ENCODE measurements at regions not wholly inside any gene's neighbourhood (a gene's known extent, or its start where the extent isn't known, plus 50 kb on each side); places are given as distances from the start of the nearest gene placed in this dataset.
"Not testable (repeated sequence)": the region's sequence is repeated elsewhere in the genome, so short reads cannot be mapped to it uniquely, and the experiment has no call there.

DNA sequence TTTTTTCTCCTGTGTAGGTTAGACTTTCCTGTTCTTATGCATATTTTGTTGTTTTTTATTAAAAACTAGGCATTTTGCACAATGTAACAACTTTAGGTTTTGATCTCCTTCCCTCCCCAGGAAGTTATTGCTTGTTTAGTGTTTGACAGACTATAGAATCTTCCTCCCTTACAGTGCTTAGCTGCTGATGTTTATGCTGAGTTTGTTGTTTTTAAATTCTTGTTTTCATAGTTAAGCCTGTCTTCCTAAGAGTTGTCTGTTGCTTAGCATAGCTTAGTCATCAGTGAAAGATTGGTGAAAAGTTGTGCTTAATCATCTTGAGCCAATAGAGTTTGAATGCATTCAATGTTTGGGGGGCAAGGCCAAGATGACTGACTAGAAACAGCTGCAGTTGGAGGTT, 157.5 kb downstream of the NKX6-1 start:
- H3K4me1 Mint-ChIP-seq (ENCODE audit: low read depth), result no peaks in the 10 kb centered on the region
- no peaks in the 10 kb centered on the region for H3K36me3 Mint-ChIP-seq (ENCODE audit: low read depth)
- peaks cover 79% of the 10 kb centered on the region for H3K9me3 Mint-ChIP-seq
- H3K27ac Mint-ChIP-seq, result no peak overlapping the region
- intact Hi-C loops (cut with micrococcal nuclease), result no loop called here
- no peaks in the 10 kb centered on the region for H3K27me3 Mint-ChIP-seq
- H3K4me3 Mint-ChIP-seq, result no peak overlapping the region

DNA sequence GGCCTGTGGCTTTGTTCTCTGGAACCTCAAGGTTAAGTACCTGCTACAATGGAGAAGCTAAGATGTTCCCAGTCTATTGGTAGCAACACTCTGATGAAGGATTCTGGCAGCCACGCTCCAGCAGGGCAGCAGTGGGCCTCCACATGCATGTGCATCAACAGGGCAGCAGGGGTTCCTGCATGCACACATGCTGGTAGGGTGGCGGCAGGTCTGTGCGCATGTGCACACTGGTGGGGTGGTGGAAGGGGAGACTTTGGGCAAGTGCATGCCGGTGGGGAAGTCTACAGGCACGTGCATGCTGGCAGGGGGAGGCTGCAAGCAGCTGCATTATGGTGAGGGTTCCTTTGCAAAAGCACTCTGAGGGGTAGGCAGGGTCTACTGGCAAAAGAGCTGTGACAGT, 160.7 kb downstream of the NKX6-1 start:
- no peaks in the 10 kb centered on the region for H3K27me3 Mint-ChIP-seq
- no peaks in the 10 kb centered on the region for H3K4me1 Mint-ChIP-seq (ENCODE audit: low read depth)
- peaks cover 67% of the 10 kb centered on the region for H3K9me3 Mint-ChIP-seq
- intact Hi-C loops (cut with micrococcal nuclease), result no loop called here
- H3K4me3 Mint-ChIP-seq, result no peak overlapping the region
- no peak overlapping the region for H3K27ac Mint-ChIP-seq
- no peaks in the 10 kb centered on the region for H3K36me3 Mint-ChIP-seq (ENCODE audit: low read depth)

DNA sequence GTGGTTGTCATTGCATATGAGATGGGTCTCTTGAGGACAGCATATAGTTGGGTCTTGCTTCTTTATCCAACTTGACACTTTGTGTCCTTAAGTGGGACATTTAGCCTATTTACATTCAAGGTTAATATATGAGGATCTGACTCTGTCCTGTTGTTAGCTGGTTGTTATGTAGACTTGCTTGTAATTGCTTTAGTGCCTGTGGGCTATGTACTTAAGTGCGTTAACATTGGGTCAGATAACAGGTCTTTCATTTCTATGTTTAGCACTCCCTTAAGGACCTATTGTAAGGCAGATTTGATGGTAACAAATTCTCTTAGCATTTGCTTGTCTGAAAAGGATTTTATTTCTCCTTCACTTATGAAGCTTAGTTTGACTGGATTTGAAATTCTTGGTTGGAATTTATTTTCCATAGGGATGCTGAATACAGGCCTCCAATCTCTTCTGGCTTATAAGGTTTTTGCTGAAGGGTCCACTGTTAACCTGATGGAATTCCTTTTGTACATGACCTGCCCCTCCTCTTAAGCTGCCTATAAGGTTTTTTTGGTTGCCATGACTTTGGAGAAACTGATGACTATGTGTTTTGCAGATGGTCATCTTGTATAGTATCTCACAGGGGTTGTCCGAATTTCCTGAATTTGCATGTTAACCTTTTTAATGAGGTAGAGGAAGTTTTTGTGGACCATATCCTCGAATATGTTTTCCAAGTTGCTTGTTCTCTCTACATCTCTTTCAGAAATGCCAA, 162.0 kb downstream of the NKX6-1 start:
- Mint-ChIP-seq H3K9me3 (peaks cover 61% of the 10 kb centered on the region), H3K36me3 (ENCODE audit: low read depth) (no peaks in the 10 kb centered on the region), H3K27me3 (no peaks in the 10 kb centered on the region), H3K4me1 (ENCODE audit: low read depth) (no peaks in the 10 kb centered on the region), H3K27ac (no peak overlapping the region), H3K4me3 (no peak overlapping the region)
- intact Hi-C loops (cut with micrococcal nuclease), result no loop called here

DNA sequence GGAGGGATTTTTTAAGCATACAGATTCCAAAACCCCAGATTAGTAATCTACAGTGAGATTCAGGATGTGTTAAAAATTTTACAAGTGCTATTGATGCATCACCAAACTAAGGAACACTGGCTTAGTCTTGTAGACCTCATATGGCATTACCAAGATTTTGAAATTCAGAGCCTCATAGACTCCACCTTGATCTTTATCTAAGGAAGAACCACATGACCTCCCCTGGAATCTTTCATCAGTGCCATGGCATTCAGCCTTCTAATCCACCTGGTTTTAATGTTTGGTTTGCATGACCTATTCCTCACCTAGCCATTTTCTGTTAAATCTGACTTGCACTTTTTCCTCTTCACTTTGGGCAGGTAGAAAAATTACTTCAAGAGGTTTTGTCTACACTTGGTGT, 171.6 kb downstream of the NKX6-1 start:
- H3K27ac Mint-ChIP-seq, result no peak overlapping the region
- intact Hi-C loops (cut with micrococcal nuclease), result no loop called here
- no peaks in the 10 kb centered on the region for H3K36me3 Mint-ChIP-seq (ENCODE audit: low read depth)
- H3K9me3 Mint-ChIP-seq, result no peaks in the 10 kb centered on the region
- no peak overlapping the region for H3K4me3 Mint-ChIP-seq
- H3K27me3 Mint-ChIP-seq, result no peaks in the 10 kb centered on the region
- H3K4me1 Mint-ChIP-seq (ENCODE audit: low read depth), result no peaks in the 10 kb centered on the region

DNA sequence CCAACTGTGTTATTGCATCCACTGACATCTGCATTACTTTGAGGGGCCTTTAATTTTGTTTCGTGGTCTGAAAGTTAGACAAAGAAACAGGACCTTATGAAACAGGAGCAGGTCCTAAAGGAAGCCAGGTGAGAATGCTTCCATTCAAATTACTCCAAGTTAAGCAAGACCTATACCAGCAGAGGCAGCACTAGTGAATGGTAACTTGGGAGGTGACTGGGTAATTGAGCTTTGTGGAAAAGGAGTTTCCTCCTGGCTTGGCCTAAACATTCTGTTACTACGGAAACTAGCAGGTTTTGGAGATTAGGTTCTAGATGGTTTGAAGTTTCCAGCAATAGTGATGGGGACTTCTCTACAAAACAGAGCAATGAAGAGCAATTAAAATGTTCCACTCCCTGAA, 173.5 kb downstream of the NKX6-1 start:
- Mint-ChIP-seq H3K36me3 (ENCODE audit: low read depth) (no peaks in the 10 kb centered on the region), H3K9me3 (no peaks in the 10 kb centered on the region), H3K4me1 (ENCODE audit: low read depth) (no peaks in the 10 kb centered on the region), H3K27ac (no peak overlapping the region), H3K27me3 (no peaks in the 10 kb centered on the region), H3K4me3 (no peak overlapping the region)
- intact Hi-C loops (cut with micrococcal nuclease), result no loop called here

DNA sequence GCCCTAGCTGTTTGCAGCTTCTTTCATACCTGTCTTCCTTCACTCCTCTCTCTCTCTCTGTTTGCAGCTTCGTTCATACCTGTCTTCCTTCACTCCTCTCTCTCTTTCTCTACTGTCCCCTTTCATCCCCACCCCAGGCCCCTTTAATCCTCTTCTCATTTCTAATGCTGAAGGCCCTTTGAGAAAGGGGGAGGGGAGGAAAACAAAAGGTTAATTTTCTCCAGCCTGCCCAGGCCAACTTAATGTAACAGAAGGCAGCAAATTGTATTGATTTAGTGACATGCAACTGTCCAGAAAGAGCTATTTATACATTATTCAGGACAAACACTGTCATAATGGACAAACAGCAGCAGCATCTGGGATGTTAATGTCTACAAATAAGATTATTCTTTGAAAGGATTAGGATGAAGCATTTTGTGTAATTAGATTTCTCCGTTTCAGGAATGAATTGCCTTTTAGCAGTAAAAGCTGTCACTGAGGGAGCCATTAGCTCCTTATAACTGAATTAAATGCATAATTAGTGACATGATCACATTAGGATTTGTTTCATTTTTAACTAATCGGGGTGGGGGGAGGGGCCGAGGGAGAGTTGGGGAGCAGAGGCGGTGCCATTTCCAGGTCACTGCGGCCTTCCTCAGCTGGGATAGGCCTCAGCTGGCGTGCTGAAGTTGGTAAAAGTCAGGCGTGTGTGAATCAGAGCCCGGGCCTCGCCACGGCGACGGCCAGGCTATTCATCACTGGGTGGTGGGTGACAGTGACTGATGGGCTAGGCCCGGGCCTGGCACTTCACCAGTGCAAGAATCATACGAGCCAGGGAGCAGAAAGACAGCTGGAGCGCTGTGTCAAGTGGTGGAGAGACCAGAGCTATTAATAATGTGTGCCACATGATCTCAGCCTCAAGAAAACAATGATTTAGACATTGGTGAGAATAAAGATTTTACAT, 174.5 kb downstream of the NKX6-1 start:
- Mint-ChIP-seq H3K36me3 (ENCODE audit: low read depth) (no peaks in the 10 kb centered on the region), H3K9me3 (no peaks in the 10 kb centered on the region)

DNA sequence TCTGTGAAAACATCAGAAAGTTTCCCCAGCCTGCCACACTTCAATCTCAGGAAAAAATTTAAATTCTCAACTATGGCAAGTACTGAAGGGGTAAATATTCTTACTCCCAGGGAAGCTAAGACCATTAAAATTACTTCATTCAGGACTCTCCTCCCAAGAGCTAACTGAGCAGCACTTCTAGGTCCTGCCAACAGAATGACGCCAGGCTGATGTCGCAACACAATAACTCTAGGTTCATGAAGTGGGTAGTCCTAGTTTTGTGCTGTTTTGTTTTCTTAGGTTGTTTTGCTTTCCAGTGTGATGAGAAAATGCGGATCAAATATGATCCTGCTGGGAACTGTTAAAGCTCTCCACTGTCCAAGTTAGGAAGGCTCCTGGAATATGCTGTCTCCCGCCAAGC, 180.0 kb downstream of the NKX6-1 start:
- Mint-ChIP-seq H3K9me3 (no peaks in the 10 kb centered on the region), H3K36me3 (ENCODE audit: low read depth) (no peaks in the 10 kb centered on the region), H3K4me1 (ENCODE audit: low read depth) (no peaks in the 10 kb centered on the region), H3K27me3 (no peaks in the 10 kb centered on the region), H3K4me3 (no peak overlapping the region), H3K27ac (no peak overlapping the region)
- intact Hi-C loops (cut with micrococcal nuclease), result no loop called here

More for the DNA sequence above, 174.5 kb downstream of the NKX6-1 start:
- Mint-ChIP-seq H3K4me3 (no peak overlapping the region), H3K27me3 (no peaks in the 10 kb centered on the region), H3K27ac (no peak overlapping the region), H3K4me1 (ENCODE audit: low read depth) (no peaks in the 10 kb centered on the region)
- intact Hi-C loops (cut with micrococcal nuclease), result no loop called here

DNA sequence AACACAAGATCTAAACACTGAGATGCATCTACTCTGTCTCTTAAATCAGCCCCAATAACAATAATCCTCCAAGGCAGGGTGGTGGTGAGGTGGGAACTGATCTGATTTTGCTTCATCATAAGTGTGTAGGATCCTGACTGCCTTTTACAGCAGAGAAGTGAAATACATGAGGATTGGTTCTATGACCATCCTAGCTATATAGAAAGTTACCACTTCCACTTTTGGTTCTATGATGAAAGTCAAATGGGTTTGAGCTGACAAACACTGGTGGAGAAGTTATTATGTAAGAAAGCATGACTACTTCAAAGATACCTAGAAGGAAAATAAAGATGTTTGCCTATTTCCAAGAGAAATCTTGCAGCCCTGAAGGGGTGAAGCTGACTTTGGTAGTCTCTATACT, 181.6 kb downstream of the NKX6-1 start:
- no peak overlapping the region for H3K27ac Mint-ChIP-seq
- no peaks in the 10 kb centered on the region for H3K27me3 Mint-ChIP-seq
- H3K4me1 Mint-ChIP-seq (ENCODE audit: low read depth), result no peaks in the 10 kb centered on the region
- no peak overlapping the region for H3K4me3 Mint-ChIP-seq
- intact Hi-C loops (cut with micrococcal nuclease), result no loop called here
- no peaks in the 10 kb centered on the region for H3K36me3 Mint-ChIP-seq (ENCODE audit: low read depth)
- H3K9me3 Mint-ChIP-seq, result no peaks in the 10 kb centered on the region

DNA sequence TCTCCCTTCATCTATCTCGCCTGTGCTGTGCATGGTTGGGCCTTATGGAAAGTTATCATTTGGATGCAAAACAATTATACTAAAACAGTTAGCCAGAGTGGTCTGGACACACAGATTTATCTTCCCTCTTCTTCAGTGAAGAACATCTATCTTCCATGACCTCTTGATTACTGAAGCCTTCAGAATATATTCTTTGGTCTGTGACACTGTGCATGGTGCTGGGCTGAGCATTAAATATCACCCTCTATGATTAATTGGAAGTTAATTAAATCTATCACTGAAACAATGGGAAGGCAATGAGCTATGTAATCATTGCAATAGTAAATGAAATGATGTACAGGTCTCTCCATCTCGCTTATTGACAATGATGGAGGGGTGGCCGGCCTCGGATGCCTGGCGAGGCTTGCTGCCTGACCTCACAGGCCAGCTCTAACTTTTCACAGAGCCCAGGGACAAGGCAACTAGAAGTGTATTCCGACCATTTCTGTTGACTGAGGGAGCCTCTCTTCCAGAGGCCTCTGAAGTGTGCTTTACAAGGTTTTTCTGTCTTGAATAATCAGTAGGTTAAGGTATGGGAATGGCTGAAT, 186.6 kb downstream of the NKX6-1 start:
- Mint-ChIP-seq H3K27me3 (no peaks in the 10 kb centered on the region), H3K36me3 (ENCODE audit: low read depth) (no peaks in the 10 kb centered on the region), H3K27ac (no peak overlapping the region), H3K9me3 (no peaks in the 10 kb centered on the region), H3K4me1 (ENCODE audit: low read depth) (no peaks in the 10 kb centered on the region), H3K4me3 (no peak overlapping the region)
- intact Hi-C loops (cut with micrococcal nuclease), result no loop called here

DNA sequence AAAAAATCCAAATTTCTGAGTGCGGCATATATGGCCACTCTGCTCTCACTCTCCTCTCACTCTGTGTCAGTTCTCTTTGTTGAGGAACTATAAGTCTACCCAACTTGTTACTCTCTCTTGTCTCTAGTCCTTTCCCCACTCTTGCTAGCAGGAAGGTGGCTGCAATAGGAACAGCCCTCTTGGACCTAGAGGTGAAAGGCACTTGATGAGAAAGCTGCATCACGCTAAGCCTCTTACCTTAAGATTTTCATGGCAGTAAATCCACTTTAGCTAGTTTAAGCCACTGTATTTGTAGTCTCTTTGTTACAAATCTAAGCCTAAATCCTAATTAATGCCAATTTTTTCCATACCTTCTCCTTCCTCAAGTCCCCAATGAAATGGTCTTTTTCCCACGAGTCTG, 189.9 kb downstream of the NKX6-1 start:
- intact Hi-C loops (cut with micrococcal nuclease), result no loop called here
- no peaks in the 10 kb centered on the region for H3K9me3 Mint-ChIP-seq
- no peak overlapping the region for H3K27ac Mint-ChIP-seq
- H3K4me3 Mint-ChIP-seq, result no peak overlapping the region
- no peaks in the 10 kb centered on the region for H3K36me3 Mint-ChIP-seq (ENCODE audit: low read depth)
- H3K4me1 Mint-ChIP-seq (ENCODE audit: low read depth), result no peaks in the 10 kb centered on the region
- no peaks in the 10 kb centered on the region for H3K27me3 Mint-ChIP-seq

DNA sequence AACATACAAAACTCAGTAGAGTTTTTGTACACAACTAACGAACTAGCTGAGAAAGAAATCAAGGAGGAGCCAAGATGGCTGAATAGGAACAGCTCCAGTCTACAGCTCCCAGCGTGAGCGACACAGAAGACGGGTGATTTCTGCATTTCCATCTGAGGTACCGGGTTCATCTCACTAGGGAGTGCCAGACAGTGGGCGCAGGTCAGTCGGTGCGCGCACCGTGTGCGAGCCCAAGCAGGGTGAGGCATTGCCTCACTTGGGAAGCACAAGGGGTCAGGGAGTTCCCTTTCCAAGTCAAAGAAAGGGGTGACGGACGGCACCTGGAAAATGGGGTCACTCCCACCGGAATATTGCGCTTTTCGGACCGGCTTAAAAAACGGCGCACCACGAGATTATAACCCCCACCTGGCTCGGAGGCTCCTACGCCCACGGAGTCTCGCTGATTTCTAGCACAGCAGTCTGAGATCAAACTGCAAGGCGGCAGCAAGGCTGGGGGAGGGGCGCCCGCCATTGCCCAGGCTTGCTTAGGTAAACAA, 200.3 kb downstream of the NKX6-1 start:
- peaks cover 34% of the 10 kb centered on the region for H3K9me3 Mint-ChIP-seq
- H3K36me3 Mint-ChIP-seq (ENCODE audit: low read depth); intact Hi-C loops (cut with micrococcal nuclease); H3K27me3 Mint-ChIP-seq; H3K4me1 Mint-ChIP-seq (ENCODE audit: low read depth); H3K27ac Mint-ChIP-seq; H3K4me3 Mint-ChIP-seq: not testable (repeated sequence)

DNA sequence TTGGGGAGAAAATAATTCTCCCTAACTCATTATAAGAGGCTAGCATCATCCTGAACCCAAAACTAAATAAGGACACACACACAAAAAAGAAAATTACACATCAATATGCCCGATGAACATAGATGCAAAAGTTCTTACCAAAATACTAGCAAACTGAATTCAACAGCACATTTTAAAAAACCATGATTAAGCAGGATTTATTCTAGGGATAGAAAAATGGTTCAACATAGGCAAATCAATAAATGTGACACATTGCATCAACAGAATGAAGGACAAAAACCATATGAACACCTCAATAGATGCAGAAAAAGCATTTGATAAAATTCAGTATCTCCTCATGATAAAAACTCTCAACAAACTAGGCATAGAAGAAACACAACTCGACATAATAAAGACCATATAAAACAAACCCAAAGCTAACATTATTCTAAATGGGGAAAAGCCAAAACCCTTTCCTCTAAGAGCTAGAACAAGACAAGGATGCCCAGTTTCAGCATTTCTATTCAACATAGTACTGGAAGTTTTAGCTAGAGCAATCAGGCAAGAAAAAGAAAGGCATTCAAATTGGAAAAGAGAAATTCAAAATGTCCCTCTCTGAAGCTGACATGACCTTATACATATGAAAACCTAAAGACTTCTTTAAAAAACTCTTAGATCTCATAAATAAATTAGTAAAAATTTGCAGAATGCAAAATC, 200.9 kb downstream of the NKX6-1 start:
- intact Hi-C loops (cut with micrococcal nuclease), result no loop called here
- Mint-ChIP-seq H3K4me3 (no peak overlapping the region), H3K9me3 (peaks cover 34% of the 10 kb centered on the region), H3K27me3 (no peaks in the 10 kb centered on the region), H3K4me1 (ENCODE audit: low read depth) (no peaks in the 10 kb centered on the region), H3K27ac (no peak overlapping the region), H3K36me3 (ENCODE audit: low read depth) (no peaks in the 10 kb centered on the region)

DNA sequence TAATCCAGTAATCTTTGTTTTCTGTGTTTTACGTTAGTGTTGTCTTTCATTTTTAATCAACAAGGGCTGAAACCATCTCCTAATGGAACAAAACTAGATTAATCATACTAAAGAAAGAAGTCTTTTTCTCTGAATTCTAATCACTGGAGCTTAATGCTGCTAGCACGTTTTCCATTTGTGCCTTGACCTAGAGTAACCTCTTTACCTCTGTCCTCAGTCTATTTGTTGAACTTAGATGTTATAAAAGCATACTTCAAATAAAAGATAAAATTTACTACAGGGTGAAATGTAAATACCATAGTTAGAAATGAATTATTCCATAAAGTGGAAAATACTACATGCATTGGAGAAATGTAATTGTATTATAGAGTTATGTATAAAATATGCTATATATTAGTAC, 207.1 kb downstream of the NKX6-1 start:
- Mint-ChIP-seq H3K27ac (no peak overlapping the region), H3K36me3 (ENCODE audit: low read depth) (no peaks in the 10 kb centered on the region), H3K27me3 (no peaks in the 10 kb centered on the region), H3K4me1 (ENCODE audit: low read depth) (no peaks in the 10 kb centered on the region), H3K4me3 (no peak overlapping the region), H3K9me3 (peaks cover 53% of the 10 kb centered on the region)
- intact Hi-C loops (cut with micrococcal nuclease), result no loop called here

DNA sequence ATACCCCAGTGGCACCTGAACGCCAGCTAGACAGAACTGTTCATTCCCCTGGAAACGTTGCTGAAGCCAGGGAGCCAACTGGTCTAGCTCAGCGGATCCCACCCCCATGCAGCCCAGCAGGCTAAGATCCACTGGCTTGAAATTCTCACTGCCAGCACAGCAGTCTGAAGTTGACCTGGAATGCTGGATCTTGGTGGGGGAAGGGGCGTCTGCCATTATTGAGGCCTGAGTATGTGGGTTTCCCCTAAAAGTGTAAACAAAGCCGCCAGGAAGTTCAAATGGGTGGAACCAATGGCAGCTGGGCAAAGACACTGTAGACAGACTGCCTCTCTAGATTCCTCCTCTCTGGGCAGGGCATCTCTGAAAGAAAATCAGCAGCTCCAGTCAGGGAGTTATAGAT, 213.0 kb downstream of the NKX6-1 start:
- Mint-ChIP-seq H3K36me3 (ENCODE audit: low read depth) (no peaks in the 10 kb centered on the region), H3K4me1 (ENCODE audit: low read depth) (no peaks in the 10 kb centered on the region), H3K27ac (no peak overlapping the region), H3K27me3 (no peaks in the 10 kb centered on the region), H3K9me3 (peaks cover 47% of the 10 kb centered on the region), H3K4me3 (no peak overlapping the region)
- intact Hi-C loops (cut with micrococcal nuclease), result no loop called here

All from dendritic cell treated with granulocyte-macrophage colony-stimulating factor and Interleukin-4, amounts not matched to agents 40 ng/mL and 50 ng/mL, for 4 days (primary cell).